ENCODE measurements at regions not wholly inside any gene's neighbourhood (a gene's known extent, or its start where the extent isn't known, plus 50 kb on each side); places are given as distances from the start of the nearest gene placed in this dataset.

GRCh38 chr2:199055336-199055735, 402.4 kb downstream of the SATB2 start:
- TF ChIP-seq, protein P1, sequence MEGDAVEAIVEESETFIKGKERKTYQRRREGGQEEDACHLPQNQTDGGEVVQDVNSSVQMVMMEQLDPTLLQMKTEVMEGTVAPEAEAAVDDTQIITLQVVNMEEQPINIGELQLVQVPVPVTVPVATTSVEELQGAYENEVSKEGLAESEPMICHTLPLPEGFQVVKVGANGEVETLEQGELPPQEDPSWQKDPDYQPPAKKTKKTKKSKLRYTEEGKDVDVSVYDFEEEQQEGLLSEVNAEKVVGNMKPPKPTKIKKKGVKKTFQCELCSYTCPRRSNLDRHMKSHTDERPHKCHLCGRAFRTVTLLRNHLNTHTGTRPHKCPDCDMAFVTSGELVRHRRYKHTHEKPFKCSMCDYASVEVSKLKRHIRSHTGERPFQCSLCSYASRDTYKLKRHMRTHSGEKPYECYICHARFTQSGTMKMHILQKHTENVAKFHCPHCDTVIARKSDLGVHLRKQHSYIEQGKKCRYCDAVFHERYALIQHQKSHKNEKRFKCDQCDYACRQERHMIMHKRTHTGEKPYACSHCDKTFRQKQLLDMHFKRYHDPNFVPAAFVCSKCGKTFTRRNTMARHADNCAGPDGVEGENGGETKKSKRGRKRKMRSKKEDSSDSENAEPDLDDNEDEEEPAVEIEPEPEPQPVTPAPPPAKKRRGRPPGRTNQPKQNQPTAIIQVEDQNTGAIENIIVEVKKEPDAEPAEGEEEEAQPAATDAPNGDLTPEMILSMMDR (IDR thresholded peaks at IDR 0.05), result no peak
- TF ChIP-seq POLR2A (IDR thresholded peaks at IDR 0.05), result no peak
